ENCODE measurements at regions not wholly inside any gene's neighbourhood (a gene's known extent, or its start where the extent isn't known, plus 50 kb on each side); places are given as distances from the start of the nearest gene placed in this dataset.
"Not testable (repeated sequence)": the region's sequence is repeated elsewhere in the genome, so short reads cannot be mapped to it uniquely, and the experiment has no call there.

DNA sequence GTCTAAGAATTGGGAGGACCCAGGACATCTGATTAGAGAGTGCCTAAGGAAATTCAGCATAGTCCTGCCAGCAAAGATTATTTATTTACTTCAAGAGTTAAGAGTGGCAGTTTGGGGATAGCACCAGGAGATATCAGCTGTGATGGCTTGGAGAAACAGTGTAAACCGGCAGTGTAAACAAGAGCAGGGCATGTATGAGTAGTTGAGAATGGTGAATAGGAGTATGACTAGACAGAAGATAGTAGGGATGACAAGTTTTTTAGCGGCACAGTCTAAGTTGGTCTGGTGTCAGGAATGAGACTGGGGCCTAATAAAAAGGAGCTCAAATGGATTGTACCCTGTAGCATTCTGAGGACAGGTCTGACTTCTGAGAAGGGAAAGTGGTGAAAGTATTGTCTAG is 669.4 kb downstream of the SUCLG1 start:
- H3K27me3 ChIP-seq (ENCODE audit: control insufficient read depth, insufficient read depth, low read length); H3K4me1 ChIP-seq (ENCODE audit: control insufficient read depth, insufficient read depth, low read length); H3K36me3 ChIP-seq (ENCODE audit: control insufficient read depth, insufficient read depth, low read length); H3K27ac ChIP-seq (ENCODE audit: low read depth, low read length); DNase-seq (ENCODE audit: low read depth in 4 of 6, low spot score in 6 of 6); H3K4me3 ChIP-seq (ENCODE audit: low read depth, low read length); H3K9me3 ChIP-seq (ENCODE audit: control insufficient read depth, insufficient read depth, low read length): not testable (repeated sequence)
- WGBS (ENCODE audit: insufficient coverage): 83% methylated on average over 1 of the region's 2 CpGs

DNA sequence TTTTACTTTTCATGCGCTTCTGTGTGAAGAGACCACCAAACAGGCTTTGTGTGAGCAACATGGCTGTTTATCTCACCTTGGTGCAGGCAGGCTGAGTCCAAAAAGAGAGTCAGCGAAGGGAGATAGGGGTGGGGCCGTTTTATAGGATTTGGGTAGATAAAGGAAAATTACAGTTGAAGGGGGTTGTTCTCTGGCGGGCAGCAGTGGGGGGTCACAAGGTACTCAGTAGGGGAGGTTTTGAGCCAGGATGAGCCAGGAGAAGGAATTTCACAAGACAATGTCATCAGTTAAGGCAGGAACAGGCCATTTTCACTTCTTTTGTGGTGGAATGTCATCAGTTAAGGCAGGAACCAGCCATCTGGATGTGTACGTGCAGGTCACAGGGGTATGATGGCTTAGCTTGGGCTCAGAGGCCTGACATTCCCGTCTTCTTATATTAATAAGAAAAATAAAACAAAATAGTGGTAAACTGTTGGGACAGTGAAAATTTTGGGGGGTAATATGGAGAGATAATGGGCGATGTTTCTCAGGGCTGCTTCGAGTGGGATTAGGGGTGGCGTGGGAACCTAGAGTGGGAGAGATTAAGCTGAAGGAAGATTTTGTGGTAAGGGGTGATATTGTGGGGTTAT is 670.0 kb downstream of the SUCLG1 start:
- H3K36me3 ChIP-seq (ENCODE audit: control insufficient read depth, insufficient read depth, low read length); H3K27me3 ChIP-seq (ENCODE audit: control insufficient read depth, insufficient read depth, low read length); H3K27ac ChIP-seq (ENCODE audit: low read depth, low read length); H3K4me3 ChIP-seq (ENCODE audit: low read depth, low read length); DNase-seq (ENCODE audit: low read depth in 4 of 6, low spot score in 6 of 6); H3K4me1 ChIP-seq (ENCODE audit: control insufficient read depth, insufficient read depth, low read length); H3K9me3 ChIP-seq (ENCODE audit: control insufficient read depth, insufficient read depth, low read length): not testable (repeated sequence)
- 93% methylated on average over 7 of the region's 9 CpGs for WGBS (ENCODE audit: insufficient coverage)

DNA sequence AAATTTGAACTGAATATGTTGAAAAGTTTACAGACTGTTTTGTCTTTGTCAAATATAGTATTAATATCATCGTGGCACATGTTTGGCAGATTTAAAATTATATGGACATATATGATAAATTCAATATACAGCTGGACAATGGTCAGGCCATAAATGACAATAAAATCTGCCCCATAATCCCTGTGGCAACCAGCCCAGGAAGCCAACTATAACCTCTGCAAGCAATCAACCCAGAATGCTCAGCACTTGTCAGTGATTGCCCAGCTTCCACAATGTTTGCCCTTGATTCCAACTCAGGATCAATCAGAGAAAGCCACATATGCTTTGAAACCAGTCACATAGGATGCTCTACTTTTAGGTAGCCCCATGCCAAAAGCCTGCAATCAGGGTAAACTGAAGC is 671.9 kb downstream of the SUCLG1 start:
- H3K4me1 ChIP-seq (ENCODE audit: control insufficient read depth, insufficient read depth, low read length): no peaks in the 10 kb centered on the region
- H3K9me3 ChIP-seq (ENCODE audit: control insufficient read depth, insufficient read depth, low read length): no peaks in the 10 kb centered on the region
- no peaks in the 10 kb centered on the region for H3K36me3 ChIP-seq (ENCODE audit: control insufficient read depth, insufficient read depth, low read length)
- no peak overlapping the region for H3K27ac ChIP-seq (ENCODE audit: low read depth, low read length)
- no peaks in the 10 kb centered on the region for H3K27me3 ChIP-seq (ENCODE audit: control insufficient read depth, insufficient read depth, low read length)
- DNase-seq (ENCODE audit: low read depth in 4 of 6, low spot score in 6 of 6): no peak
- H3K4me3 ChIP-seq (ENCODE audit: low read depth, low read length): no peak overlapping the region
- WGBS (ENCODE audit: insufficient coverage): no CpG with 5 or more reads among the region's 1 CpG

DNA sequence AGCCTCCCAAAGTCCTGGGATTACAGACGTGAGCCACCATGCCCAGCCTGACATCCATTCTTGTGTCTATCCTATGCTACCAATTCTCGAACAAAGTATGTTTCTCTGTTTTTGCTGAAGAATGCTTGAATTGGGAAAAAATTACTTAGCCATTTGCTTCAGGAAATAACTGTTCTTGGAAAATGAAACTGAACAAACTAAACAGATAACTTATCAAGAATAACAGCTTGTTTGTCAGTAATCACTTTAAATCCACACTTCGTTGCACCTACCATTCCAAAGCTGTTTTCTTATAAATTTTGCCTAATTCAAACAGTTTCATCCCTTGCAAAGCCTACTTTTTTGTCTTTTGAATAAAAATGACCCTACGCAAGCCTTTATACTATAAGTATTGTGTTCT is 672.9 kb downstream of the SUCLG1 start:
- Histone ChIP-seq H3K9me3 (ENCODE audit: control insufficient read depth, insufficient read depth, low read length) (no peaks in the 10 kb centered on the region), H3K27ac (ENCODE audit: low read depth, low read length) (no peak overlapping the region), H3K4me3 (ENCODE audit: low read depth, low read length) (no peak overlapping the region), H3K4me1 (ENCODE audit: control insufficient read depth, insufficient read depth, low read length) (no peaks in the 10 kb centered on the region), H3K36me3 (ENCODE audit: control insufficient read depth, insufficient read depth, low read length) (no peaks in the 10 kb centered on the region), H3K27me3 (ENCODE audit: control insufficient read depth, insufficient read depth, low read length) (no peaks in the 10 kb centered on the region)
- no CpG with 5 or more reads among the region's 4 CpGs for WGBS (ENCODE audit: insufficient coverage)
- DNase-seq (ENCODE audit: low read depth in 4 of 6, low spot score in 6 of 6): no peak

DNA sequence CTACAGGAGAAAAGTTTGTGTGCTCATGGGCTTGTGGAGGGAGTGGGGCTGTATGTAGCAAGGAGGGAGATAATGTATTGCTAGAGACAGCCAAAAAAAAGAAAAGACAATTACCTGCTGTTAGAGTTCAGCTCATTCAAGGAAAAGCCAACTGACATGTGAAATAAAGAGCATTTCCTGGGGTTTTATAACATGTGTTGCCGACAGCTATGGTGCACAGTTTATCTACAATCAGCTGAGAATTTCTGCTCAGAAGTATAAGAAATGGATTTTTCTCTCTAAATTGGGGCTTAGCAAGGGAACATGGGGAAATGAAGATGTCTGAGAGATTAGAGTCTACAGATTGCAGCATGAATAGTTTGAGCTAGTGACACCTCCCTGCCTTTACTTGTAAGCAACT is 674.1 kb downstream of the SUCLG1 start:
- WGBS (ENCODE audit: insufficient coverage): 29% methylated on average over 1 of the region's 1 CpG
- Histone ChIP-seq H3K4me1 (ENCODE audit: control insufficient read depth, insufficient read depth, low read length) (no peaks in the 10 kb centered on the region), H3K9me3 (ENCODE audit: control insufficient read depth, insufficient read depth, low read length) (no peaks in the 10 kb centered on the region), H3K36me3 (ENCODE audit: control insufficient read depth, insufficient read depth, low read length) (no peaks in the 10 kb centered on the region), H3K27ac (ENCODE audit: low read depth, low read length) (no peak overlapping the region), H3K4me3 (ENCODE audit: low read depth, low read length) (no peak overlapping the region), H3K27me3 (ENCODE audit: control insufficient read depth, insufficient read depth, low read length) (no peaks in the 10 kb centered on the region)
- peak in 2 of 6 donors; percentile 18 to 50 for DNase-seq (ENCODE audit: low read depth in 4 of 6, low spot score in 6 of 6)

DNA sequence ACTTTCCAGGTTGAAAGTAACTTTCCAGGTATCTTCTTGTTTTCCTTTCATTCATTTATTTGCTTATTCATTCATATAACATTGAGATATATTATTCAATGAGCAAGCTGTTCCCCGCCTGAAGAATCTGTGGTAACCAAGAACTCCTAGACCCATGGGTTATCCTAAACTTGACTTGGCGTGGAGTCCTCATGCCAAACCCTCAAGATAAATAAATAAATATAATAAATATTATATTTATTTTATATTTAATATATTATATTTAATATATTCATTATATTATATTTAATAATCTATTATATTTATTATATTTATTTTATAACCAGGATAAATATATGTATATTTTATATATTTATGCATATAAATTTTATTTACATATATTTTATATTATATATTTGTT is 674.8 kb downstream of the SUCLG1 start:
- Histone ChIP-seq H3K4me3 (ENCODE audit: low read depth, low read length) (no peak overlapping the region), H3K36me3 (ENCODE audit: control insufficient read depth, insufficient read depth, low read length) (no peaks in the 10 kb centered on the region), H3K9me3 (ENCODE audit: control insufficient read depth, insufficient read depth, low read length) (no peaks in the 10 kb centered on the region), H3K27ac (ENCODE audit: low read depth, low read length) (no peak overlapping the region), H3K4me1 (ENCODE audit: control insufficient read depth, insufficient read depth, low read length) (no peaks in the 10 kb centered on the region), H3K27me3 (ENCODE audit: control insufficient read depth, insufficient read depth, low read length) (no peaks in the 10 kb centered on the region)
- DNase-seq (ENCODE audit: low read depth in 4 of 6, low spot score in 6 of 6): no peak
- no CpG with 5 or more reads among the region's 2 CpGs for WGBS (ENCODE audit: insufficient coverage)

DNA sequence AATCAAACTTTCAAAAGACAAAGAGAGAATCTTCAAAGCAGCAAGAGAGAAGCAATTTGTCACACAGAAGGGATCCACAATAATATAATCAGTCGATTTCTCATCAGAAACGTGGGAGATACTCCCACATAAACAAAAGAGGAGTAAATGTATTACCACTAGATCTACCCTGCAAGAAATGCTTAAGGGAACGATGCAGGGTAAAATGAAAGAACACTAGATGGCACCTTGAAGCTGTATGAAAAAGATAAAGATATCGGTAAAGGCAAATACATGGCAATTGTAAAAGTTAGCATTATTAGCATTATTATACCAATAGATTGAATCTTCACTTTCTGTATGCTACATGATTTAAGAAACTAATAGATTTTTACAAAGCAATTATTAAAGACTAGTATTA is 677.0 kb downstream of the SUCLG1 start:
- H3K36me3 ChIP-seq (ENCODE audit: control insufficient read depth, insufficient read depth, low read length): no peaks in the 10 kb centered on the region
- H3K4me1 ChIP-seq (ENCODE audit: control insufficient read depth, insufficient read depth, low read length): no peaks in the 10 kb centered on the region
- no CpG with 5 or more reads among the region's 4 CpGs for WGBS (ENCODE audit: insufficient coverage)
- no peaks in the 10 kb centered on the region for H3K27me3 ChIP-seq (ENCODE audit: control insufficient read depth, insufficient read depth, low read length)
- no peak for DNase-seq (ENCODE audit: low read depth in 4 of 6, low spot score in 6 of 6)
- no peak overlapping the region for H3K27ac ChIP-seq (ENCODE audit: low read depth, low read length)
- H3K4me3 ChIP-seq (ENCODE audit: low read depth, low read length): no peak overlapping the region
- no peaks in the 10 kb centered on the region for H3K9me3 ChIP-seq (ENCODE audit: control insufficient read depth, insufficient read depth, low read length)

DNA sequence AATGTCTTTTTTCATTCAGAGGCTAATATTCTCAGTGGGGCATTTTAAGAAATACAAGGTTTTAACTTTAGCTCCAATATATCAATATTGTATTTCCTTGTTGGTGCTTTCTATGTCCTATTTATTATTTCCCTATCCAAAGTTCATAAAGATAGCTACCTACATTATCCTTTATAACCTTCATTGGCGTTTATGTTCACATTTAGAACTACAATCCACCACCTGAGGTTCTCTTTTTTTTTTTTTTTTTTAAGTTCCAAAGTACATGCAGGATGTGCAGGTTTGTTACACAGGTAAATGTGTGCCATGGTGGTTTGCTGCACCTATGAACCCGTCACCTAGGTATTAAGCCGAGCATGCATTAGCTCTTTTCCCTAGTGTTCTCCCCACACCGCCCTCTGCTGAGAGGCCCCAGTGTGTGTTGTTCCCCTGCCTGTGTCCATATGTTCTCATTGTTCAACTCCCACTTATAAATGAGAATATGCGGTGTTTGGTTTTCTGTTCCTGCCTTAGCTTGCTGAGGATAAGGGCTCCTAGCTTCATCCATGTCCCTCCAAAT is 694.6 kb downstream of the SUCLG1 start:
- Histone ChIP-seq H3K27me3 (ENCODE audit: control insufficient read depth, insufficient read depth, low read length) (no peaks in the 10 kb centered on the region), H3K27ac (ENCODE audit: low read depth, low read length) (no peak overlapping the region), H3K4me3 (ENCODE audit: low read depth, low read length) (no peak overlapping the region), H3K9me3 (ENCODE audit: control insufficient read depth, insufficient read depth, low read length) (peaks cover 3% of the 10 kb centered on the region), H3K36me3 (ENCODE audit: control insufficient read depth, insufficient read depth, low read length) (no peaks in the 10 kb centered on the region), H3K4me1 (ENCODE audit: control insufficient read depth, insufficient read depth, low read length) (no peaks in the 10 kb centered on the region)
- no peak for DNase-seq (ENCODE audit: low read depth in 4 of 6, low spot score in 6 of 6)
- 100% methylated on average over 2 of the region's 5 CpGs for WGBS (ENCODE audit: insufficient coverage)

DNA sequence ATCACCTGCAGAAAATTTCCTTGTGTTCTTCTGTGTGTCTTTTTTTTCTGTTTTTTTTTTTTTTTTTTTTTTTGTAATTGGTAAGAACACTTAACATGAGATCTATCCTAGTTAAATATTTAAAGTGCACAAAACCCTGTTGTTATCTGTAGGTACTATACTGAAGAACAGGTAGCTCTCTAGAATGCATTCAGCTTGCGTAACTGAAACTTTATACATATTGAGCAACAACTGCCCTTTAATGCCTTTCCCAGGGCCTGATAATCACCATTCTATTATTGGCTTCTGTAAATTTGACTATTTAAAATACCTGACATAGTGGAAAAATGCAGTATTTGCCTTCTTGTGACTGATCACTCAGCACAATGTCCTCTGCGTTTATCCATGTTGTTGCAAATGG is 701.8 kb downstream of the SUCLG1 start:
- no peaks in the 10 kb centered on the region for H3K27me3 ChIP-seq (ENCODE audit: control insufficient read depth, insufficient read depth, low read length)
- no peak overlapping the region for H3K4me3 ChIP-seq (ENCODE audit: low read depth, low read length)
- WGBS (ENCODE audit: insufficient coverage): no CpG with 5 or more reads among the region's 2 CpGs
- H3K9me3 ChIP-seq (ENCODE audit: control insufficient read depth, insufficient read depth, low read length): peaks cover 4% of the 10 kb centered on the region
- DNase-seq (ENCODE audit: low read depth in 4 of 6, low spot score in 6 of 6): no peak
- H3K27ac ChIP-seq (ENCODE audit: low read depth, low read length): no peak overlapping the region
- H3K36me3 ChIP-seq (ENCODE audit: control insufficient read depth, insufficient read depth, low read length): no peaks in the 10 kb centered on the region
- no peaks in the 10 kb centered on the region for H3K4me1 ChIP-seq (ENCODE audit: control insufficient read depth, insufficient read depth, low read length)

DNA sequence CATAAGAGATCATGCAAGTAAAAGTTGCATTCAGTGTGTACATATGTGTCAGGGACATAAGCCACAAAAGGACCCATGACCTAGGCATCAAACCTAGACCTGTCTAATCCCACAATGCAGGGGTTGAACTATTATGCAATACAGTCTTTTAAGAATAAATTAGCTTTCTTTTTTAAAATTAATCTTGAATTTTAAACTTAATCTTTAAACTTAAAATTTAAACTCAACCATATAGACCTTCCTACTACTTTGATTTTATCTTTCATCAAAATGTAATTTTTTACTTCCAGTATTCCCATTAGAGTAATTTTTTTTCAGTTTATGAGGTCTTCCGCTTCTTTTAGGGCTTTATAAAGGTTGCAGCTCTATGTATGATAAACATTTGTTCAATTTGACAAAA is 702.9 kb downstream of the SUCLG1 start:
- WGBS (ENCODE audit: insufficient coverage): no CpG with 5 or more reads among the region's 1 CpG
- no peak overlapping the region for H3K27ac ChIP-seq (ENCODE audit: low read depth, low read length)
- no peaks in the 10 kb centered on the region for H3K36me3 ChIP-seq (ENCODE audit: control insufficient read depth, insufficient read depth, low read length)

More for the DNA sequence above, 702.9 kb downstream of the SUCLG1 start:
- Histone ChIP-seq H3K9me3 (ENCODE audit: control insufficient read depth, insufficient read depth, low read length) (peaks cover 4% of the 10 kb centered on the region), H3K4me1 (ENCODE audit: control insufficient read depth, insufficient read depth, low read length) (no peaks in the 10 kb centered on the region), H3K4me3 (ENCODE audit: low read depth, low read length) (no peak overlapping the region), H3K27me3 (ENCODE audit: control insufficient read depth, insufficient read depth, low read length) (no peaks in the 10 kb centered on the region)
- no peak for DNase-seq (ENCODE audit: low read depth in 4 of 6, low spot score in 6 of 6)
